GM10266 (cell line): ENCODE measurements at regions not wholly inside any gene's neighbourhood (a gene's known extent, or its start where the extent isn't known, plus 50 kb on each side); places are given as distances from the start of the nearest gene placed in this dataset.

Experiments
- DNase-seq: peaks from one replicate; pipeline ENCODE4 v3.0.0; 2012; ENCODE audit errors: extremely low spot score
- CTCF ChIP-seq: IDR thresholded peaks from 2 replicates; pipeline ENCODE4 v1.5.1; 2012; ENCODE audit warnings: mild to moderate bottlenecking, low read depth; ENCODE audit not compliant: control insufficient read depth, insufficient read depth; ENCODE audit errors: missing control alignments

- no peak for DNase-seq
- no peak for TF ChIP-seq CTCF
Observed at GRCh38 chr4:180861651-180862050, 1381.6 kb upstream of the TENM3 start.

GRCh38 chr4:180866933-180867643, 1376.1 kb upstream of the TENM3 start:
- no peak for TF ChIP-seq CTCF
- DNase-seq = no peak

- DNase-seq = no peak
- no peak for TF ChIP-seq CTCF
Observed at GRCh38 chr4:180870623-180871022, 1372.6 kb upstream of the TENM3 start.

GRCh38 chr4:180898305-180898704, 1344.9 kb upstream of the TENM3 start:
- TF ChIP-seq CTCF = no peak
- DNase-seq = no peak

GRCh38 chr4:180900781-180901180, 1342.4 kb upstream of the TENM3 start:
- DNase-seq = no peak
- TF ChIP-seq CTCF = no peak

- no peak for DNase-seq
- no peak for TF ChIP-seq CTCF
Observed at GRCh38 chr4:180909279-180909678, 1333.9 kb upstream of the TENM3 start.

- no peak for DNase-seq
Observed at GRCh38 chr4:180913750-180914149, 1329.5 kb upstream of the TENM3 start.

More at GRCh38 chr4:180913750-180914149, 1329.5 kb upstream of the TENM3 start:
- TF ChIP-seq CTCF = no peak
